Vagina (tissue), 2 donors: ENCODE measurements at regions not wholly inside any gene's neighbourhood (a gene's known extent, or its start where the extent isn't known, plus 50 kb on each side); places are given as distances from the start of the nearest gene placed in this dataset.

ENCODE experiments used
- POLR2A ChIP-seq, 2 donors: fragments of 450-650 bp; IDR thresholded peaks; one replicate each; pipeline ENCODE4 v1.6.1; 2017; ENCODE audit warnings: antibody characterized with exemption in 2 of 2, mild to moderate bottlenecking in 2 of 2, moderate library complexity in 2 of 2
- TF ChIP-seq, protein P1 (sequence below), 3 experiments: fragments of 450-650 bp in 2 of 3; fragments of 200-600 bp in 1 of 3; sonication (generic) in 1 of 3; IDR thresholded peaks; one replicate each; pipeline ENCODE4 v1.5.1; 2017 to 2019; ENCODE audit warnings: antibody characterized with exemption in 3 of 3, mild to moderate bottlenecking in 2 of 3, moderate library complexity in 2 of 3

DNA sequence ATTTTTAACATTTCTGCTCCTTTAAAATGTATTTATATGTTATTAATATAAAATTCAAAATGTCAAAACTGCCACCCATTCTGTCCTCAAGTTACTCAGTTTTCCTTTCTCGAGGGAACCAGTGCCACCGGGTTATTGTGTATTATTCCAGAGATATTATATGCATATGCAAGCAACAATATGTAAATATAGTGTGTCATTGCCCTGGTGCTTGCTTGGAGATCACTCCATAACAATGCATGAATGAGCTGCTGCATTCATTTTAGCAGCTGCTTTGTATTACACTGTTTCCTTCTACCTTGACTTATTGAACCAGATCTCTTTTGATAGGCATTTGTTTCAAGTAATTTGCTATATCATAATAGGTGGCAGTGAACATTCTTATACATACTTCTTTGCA lies 509.1 kb downstream of the MCTP2 start:
- TF ChIP-seq POLR2A (IDR thresholded peaks at IDR 0.05): no peak
- TF ChIP-seq, protein P1, sequence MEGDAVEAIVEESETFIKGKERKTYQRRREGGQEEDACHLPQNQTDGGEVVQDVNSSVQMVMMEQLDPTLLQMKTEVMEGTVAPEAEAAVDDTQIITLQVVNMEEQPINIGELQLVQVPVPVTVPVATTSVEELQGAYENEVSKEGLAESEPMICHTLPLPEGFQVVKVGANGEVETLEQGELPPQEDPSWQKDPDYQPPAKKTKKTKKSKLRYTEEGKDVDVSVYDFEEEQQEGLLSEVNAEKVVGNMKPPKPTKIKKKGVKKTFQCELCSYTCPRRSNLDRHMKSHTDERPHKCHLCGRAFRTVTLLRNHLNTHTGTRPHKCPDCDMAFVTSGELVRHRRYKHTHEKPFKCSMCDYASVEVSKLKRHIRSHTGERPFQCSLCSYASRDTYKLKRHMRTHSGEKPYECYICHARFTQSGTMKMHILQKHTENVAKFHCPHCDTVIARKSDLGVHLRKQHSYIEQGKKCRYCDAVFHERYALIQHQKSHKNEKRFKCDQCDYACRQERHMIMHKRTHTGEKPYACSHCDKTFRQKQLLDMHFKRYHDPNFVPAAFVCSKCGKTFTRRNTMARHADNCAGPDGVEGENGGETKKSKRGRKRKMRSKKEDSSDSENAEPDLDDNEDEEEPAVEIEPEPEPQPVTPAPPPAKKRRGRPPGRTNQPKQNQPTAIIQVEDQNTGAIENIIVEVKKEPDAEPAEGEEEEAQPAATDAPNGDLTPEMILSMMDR (IDR thresholded peaks at IDR 0.05): no peak
